Right lobe of liver (tissue), 6 donors: ENCODE measurements at regions not wholly inside any gene's neighbourhood (a gene's known extent, or its start where the extent isn't known, plus 50 kb on each side); places are given as distances from the start of the nearest gene placed in this dataset.

Experiments
- ATAC-seq, 4 donors: fragments of 200-7000 bp; cut with Tn5 transposase; one replicate each; pipeline ENCODE4 v1.9.1; 2020; ENCODE audit warnings: mild to moderate bottlenecking in 4 of 4, moderate library complexity in 4 of 4
- DNase-seq, 3 donors: peaks; one replicate each; pipeline ENCODE4 v3.0.0-alpha.2; 2020
- H3K27ac ChIP-seq, 3 donors: fragments of 200-600 bp; one replicate each; pipeline ENCODE4 v1.8.0; 2022
- H3K27me3 ChIP-seq, 2 donors: fragments of 200-600 bp; one replicate each; pipeline ENCODE4 v1.8.0; 2022
- H3K36me3 ChIP-seq, 4 donors: fragments of 200-600 bp; sonication (generic) in 1 of 4; one replicate each; pipeline versions ENCODE4 v1.5.1 to v1.8.0; 2017 to 2022; ENCODE audit warnings: control low read depth in 1 of 4
- H3K4me1 ChIP-seq, 4 donors: fragments of 200-600 bp; sonication (generic) in 1 of 4; one replicate each; pipeline versions ENCODE4 v1.5.1 to v1.8.0; 2017 to 2022; ENCODE audit warnings: control low read depth in 1 of 4
- H3K4me3 ChIP-seq, 3 donors: fragments of 200-600 bp; one replicate each; pipeline ENCODE4 v1.8.0; 2022
- H3K9me3 ChIP-seq, 4 donors: fragments of 200-600 bp; sonication (generic) in 1 of 4; one replicate each; pipeline versions ENCODE4 v1.5.1 to v1.8.0; 2017 to 2022; ENCODE audit warnings: control low read depth in 1 of 4
- POLR2A ChIP-seq: fragments of 450-650 bp; IDR thresholded peaks from one replicate; pipeline ENCODE4 v1.6.1; 2017; ENCODE audit warnings: antibody characterized with exemption, mild to moderate bottlenecking
- WGBS: methylation state at CpG from one replicate; pipeline ENCODE4 v1.1.6; 2018; ENCODE audit warnings: low coverage, low lambda C conversion rate; ENCODE audit not compliant: insufficient coverage; ENCODE audit errors: missing lambda C conversion rate; 5-methylcytosine and 5-hydroxymethylcytosine counted together
- intact Hi-C, 2 donors: fragments of 100-400 bp; cut with DNase I; formaldehyde crosslinking; loops; one replicate each; pipeline versions ENCODE4 v1.11.2 to v1.14.1; 2022
- TF ChIP-seq, protein P1 (sequence below), 4 donors: fragments of 200-600 bp in 3 of 4; fragments of 450-650 bp in 1 of 4; IDR thresholded peaks; one replicate each; pipeline versions ENCODE4 v1.5.1 to v1.8.0; 2016 to 2022; ENCODE audit warnings: antibody characterized with exemption in 4 of 4, mild to moderate bottlenecking in 2 of 4
- donor health status: DM: no; HTN: yes; CAD: no.
- donor health status: DM: no; HTN: no; CAD: no.
- donor health status: DM: no; HTN: no; CAD: no.
- donor health status: DM: no; HTN: yes; CAD: no.
- donor health status: DM: no; HTN: yes; CAD: no.

DNA sequence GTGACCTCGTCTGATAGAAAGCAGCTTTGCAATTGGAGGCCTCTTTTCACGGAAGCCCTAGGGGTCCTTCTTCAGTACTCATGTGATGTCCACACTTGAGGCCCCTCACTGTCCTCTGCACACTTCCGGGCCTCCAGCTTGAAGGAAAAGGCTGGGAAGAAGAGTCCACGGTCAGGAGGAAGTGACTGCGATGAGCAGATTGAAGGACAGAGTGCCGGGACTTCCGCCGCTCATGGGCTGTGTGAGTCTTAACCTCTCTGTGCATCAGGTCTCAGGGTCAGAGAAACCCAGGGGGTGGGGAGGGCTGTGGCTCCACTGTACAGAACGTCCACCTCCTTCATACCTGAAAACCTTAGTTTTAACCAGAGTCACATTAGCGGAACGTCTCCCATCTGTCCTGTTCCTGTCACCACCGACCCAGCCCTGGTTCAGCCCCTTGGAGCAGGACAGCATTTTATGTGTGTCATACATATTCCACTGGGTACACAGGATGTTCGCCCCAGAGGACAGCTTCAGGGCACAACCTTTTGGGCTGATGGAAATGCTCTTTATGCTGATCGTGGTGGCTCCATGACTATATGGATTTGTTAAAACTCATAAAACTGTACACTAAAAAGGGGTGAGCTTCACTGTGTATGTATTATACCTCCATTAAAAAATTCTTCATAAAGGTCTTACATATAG is 51.0 kb upstream of the SORCS2 start:
- H3K9me3 ChIP-seq = no peaks in the 10 kb centered on the region
- H3K4me3 ChIP-seq = no peak overlapping the region
- H3K27me3 ChIP-seq = no peaks in the 10 kb centered on the region
- ATAC-seq (no peak), DNase-seq (no peak)
- H3K27ac ChIP-seq = no peak overlapping the region
- intact Hi-C loops = no loop called here
- 72% methylated on average over 8 of the region's 14 CpGs for WGBS
- no peaks in the 10 kb centered on the region for H3K4me1 ChIP-seq
- H3K36me3 ChIP-seq = no peaks in the 10 kb centered on the region
- TF ChIP-seq POLR2A = no peak
- TF ChIP-seq, protein P1, sequence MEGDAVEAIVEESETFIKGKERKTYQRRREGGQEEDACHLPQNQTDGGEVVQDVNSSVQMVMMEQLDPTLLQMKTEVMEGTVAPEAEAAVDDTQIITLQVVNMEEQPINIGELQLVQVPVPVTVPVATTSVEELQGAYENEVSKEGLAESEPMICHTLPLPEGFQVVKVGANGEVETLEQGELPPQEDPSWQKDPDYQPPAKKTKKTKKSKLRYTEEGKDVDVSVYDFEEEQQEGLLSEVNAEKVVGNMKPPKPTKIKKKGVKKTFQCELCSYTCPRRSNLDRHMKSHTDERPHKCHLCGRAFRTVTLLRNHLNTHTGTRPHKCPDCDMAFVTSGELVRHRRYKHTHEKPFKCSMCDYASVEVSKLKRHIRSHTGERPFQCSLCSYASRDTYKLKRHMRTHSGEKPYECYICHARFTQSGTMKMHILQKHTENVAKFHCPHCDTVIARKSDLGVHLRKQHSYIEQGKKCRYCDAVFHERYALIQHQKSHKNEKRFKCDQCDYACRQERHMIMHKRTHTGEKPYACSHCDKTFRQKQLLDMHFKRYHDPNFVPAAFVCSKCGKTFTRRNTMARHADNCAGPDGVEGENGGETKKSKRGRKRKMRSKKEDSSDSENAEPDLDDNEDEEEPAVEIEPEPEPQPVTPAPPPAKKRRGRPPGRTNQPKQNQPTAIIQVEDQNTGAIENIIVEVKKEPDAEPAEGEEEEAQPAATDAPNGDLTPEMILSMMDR (IDR thresholded peaks at IDR 0.05) = no peak

DNA sequence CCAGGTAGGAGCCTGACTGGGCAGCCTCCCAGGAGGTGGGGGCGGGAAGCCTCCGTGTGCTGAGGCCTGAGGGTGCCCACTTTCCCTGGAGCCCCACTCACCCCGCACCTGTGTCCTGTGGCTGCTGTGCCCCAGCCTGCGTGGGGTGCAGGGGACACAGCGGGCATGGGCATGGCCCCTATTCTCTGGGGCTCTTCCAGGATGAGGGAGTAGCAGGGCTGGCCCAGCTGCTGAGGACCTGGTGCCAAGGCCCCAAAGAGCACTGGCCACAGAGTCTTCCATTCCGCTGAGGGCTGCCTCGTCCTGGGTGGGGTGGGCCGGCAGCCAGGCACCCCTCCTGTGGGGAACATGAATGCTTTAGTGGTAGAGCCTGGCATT is 51.7 kb upstream of the SORCS2 start:
- ATAC-seq (no peak), DNase-seq (no peak)
- Histone ChIP-seq H3K9me3 (no peaks in the 10 kb centered on the region), H3K4me1 (no peaks in the 10 kb centered on the region), H3K27ac (no peak overlapping the region), H3K27me3 (no peaks in the 10 kb centered on the region), H3K4me3 (no peak overlapping the region), H3K36me3 (no peaks in the 10 kb centered on the region)
- intact Hi-C loops = no loop called here
- no CpG with 5 or more reads among the region's 8 CpGs for WGBS
- TF ChIP-seq, protein P1 (IDR thresholded peaks at IDR 0.05) = no peak
- TF ChIP-seq POLR2A = no peak

DNA sequence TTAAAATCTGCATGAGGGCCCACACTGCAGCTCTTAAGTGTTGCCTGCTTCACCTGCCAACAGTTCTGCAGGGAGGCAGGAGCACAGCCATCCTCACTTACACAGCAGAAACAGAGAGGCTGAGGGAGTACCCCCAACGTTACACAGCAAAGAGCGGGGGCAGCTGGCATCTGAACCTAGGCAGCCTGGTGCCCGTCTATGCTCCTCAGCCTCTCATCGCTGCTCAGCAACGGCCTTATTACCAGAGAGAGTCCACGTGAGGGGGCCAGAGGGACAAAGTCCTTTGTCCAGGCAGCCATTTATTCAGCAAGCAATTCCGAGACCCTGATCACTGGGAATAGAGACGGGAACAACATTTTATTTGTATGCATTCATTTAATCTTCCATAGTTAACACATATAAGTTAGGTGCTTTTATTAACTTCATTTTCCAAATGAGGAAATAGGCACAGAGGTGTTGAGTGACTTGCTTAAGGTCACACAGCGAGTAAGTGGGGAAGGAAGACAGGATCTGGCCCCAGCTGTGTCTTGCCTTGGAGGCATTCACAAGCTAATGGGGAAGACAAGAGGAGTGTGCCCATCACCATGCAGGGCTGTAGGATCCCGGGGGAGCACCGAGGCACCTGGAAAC is 52.2 kb upstream of the SORCS2 start:
- DNase-seq = no peak
- WGBS = 56% methylated on average over 7 of the region's 11 CpGs
- no peaks in the 10 kb centered on the region for H3K9me3 ChIP-seq
- H3K27me3 ChIP-seq = no peaks in the 10 kb centered on the region
- no peaks in the 10 kb centered on the region for H3K36me3 ChIP-seq
- H3K4me1 ChIP-seq = no peaks in the 10 kb centered on the region
- no peak overlapping the region for H3K4me3 ChIP-seq
- TF ChIP-seq, protein P1 (IDR thresholded peaks at IDR 0.05) = no peak
- TF ChIP-seq POLR2A = no peak
- no peak overlapping the region for H3K27ac ChIP-seq
- ATAC-seq = no peak
- intact Hi-C loops = no loop called here

DNA sequence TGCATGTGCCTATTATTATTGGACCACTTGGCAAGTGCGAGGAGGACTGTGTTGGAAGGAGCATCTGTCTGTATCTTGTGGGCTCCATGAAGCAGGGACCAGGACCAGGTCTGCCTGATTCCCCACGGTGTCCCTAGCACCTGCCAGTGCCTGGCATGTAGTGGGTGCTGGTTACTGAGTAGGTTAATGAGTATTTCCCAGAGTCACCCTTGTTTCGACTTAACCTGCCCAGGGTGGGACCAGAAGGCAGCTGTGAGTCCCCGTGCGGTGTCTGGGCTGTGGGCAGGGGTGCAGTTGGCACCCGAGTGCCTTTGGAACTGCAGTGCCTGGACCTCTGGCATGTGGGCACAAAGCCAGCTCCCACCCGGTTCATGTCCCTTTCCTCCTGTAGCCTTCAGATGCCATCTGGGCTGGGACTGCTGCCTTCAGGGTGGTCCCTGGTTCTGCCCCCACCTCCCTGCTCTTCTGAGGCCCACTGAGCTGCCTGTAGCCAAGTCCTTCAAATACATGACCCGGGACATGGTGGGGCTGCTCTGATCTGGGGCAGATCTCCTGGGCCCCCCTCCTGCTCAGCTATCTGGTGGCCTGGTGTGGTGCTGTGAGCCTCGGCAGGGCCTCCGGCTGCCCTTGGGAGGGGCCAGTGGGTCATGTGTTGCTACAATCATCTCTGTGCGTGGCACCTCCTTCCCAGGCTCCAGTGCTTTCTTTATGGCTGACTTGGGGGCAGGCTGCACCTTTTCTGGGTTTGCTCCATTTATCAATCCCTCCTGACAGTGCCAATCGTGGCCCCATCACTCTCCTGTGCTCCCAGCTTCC is 53.0 kb upstream of the SORCS2 start:
- DNase-seq = no peak
- H3K27ac ChIP-seq = no peak overlapping the region
- H3K27me3 ChIP-seq = no peaks in the 10 kb centered on the region

More for the DNA sequence above, 53.0 kb upstream of the SORCS2 start:
- Histone ChIP-seq H3K4me3 (no peak overlapping the region), H3K36me3 (no peaks in the 10 kb centered on the region), H3K4me1 (no peaks in the 10 kb centered on the region), H3K9me3 (no peaks in the 10 kb centered on the region)
- 50% methylated on average over 2 of the region's 12 CpGs for WGBS
- TF ChIP-seq, protein P1 (IDR thresholded peaks at IDR 0.05) = no peak
- TF ChIP-seq POLR2A = no peak
- intact Hi-C loops = no loop called here
- ATAC-seq = no peak
